Hepatocyte (in vitro differentiated cells): ENCODE measurements at regions not wholly inside any gene's neighbourhood (a gene's known extent, or its start where the extent isn't known, plus 50 kb on each side); places are given as distances from the start of the nearest gene placed in this dataset.

Experiments used
- EZH2 ChIP-seq: fragments of 200-600 bp; sonication (generic); IDR thresholded peaks from 2 replicates; pipeline ENCODE4 v1.6.1; 2016; ENCODE audit warnings: antibody characterized with exemption, mild to moderate bottlenecking, borderline replicate concordance
- TF ChIP-seq, protein P1 (sequence below): fragments of 200-600 bp; sonication (generic); IDR thresholded peaks from 2 replicates; pipeline ENCODE4 v1.5.1; 2016; ENCODE audit warnings: antibody characterized with exemption, mild to moderate bottlenecking; ENCODE audit not compliant: poor library complexity

DNA sequence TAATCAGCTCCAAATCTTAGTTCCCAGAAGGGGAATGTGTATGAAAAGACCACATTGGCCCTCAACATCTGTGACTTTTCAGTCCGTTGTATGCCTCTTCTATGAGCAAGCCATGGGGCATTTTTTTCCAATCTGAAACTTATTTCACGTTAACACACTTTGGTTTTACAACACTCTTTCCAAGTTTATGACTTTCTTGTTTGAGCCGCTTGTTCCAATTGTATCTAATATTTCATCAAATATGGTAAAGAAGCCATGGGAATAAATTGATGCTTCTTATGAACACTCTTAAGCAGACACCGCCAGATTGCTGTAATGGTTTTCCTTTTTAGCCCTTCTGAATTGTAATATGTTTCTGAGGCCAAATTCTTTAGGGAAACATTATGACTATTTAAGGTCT is 359.9 kb downstream of the HLX start:
- TF ChIP-seq, protein P1, sequence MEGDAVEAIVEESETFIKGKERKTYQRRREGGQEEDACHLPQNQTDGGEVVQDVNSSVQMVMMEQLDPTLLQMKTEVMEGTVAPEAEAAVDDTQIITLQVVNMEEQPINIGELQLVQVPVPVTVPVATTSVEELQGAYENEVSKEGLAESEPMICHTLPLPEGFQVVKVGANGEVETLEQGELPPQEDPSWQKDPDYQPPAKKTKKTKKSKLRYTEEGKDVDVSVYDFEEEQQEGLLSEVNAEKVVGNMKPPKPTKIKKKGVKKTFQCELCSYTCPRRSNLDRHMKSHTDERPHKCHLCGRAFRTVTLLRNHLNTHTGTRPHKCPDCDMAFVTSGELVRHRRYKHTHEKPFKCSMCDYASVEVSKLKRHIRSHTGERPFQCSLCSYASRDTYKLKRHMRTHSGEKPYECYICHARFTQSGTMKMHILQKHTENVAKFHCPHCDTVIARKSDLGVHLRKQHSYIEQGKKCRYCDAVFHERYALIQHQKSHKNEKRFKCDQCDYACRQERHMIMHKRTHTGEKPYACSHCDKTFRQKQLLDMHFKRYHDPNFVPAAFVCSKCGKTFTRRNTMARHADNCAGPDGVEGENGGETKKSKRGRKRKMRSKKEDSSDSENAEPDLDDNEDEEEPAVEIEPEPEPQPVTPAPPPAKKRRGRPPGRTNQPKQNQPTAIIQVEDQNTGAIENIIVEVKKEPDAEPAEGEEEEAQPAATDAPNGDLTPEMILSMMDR: no peak
- TF ChIP-seq EZH2: no peak
